Breast epithelium (tissue), 3 donors: ENCODE measurements at regions not wholly inside any gene's neighbourhood (a gene's known extent, or its start where the extent isn't known, plus 50 kb on each side); places are given as distances from the start of the nearest gene placed in this dataset.

ENCODE experiments used
- CTCF ChIP-seq, 3 donors: fragments of 450-650 bp; IDR thresholded peaks; one replicate each; pipeline ENCODE4 v1.5.1; 2016 to 2017; ENCODE audit warnings: antibody characterized with exemption in 3 of 3, mild to moderate bottlenecking in 3 of 3, moderate library complexity in 3 of 3
- POLR2A ChIP-seq: fragments of 450-650 bp; IDR thresholded peaks from one replicate; pipeline ENCODE4 v1.6.1; 2016; ENCODE audit warnings: antibody characterized with exemption, mild to moderate bottlenecking, moderate library complexity
- POLR2AphosphoS5 ChIP-seq, 3 donors: sonication (generic); formaldehyde crosslinking; IDR thresholded peaks; one replicate each; pipeline ENCODE4 v1.6.1; 2017; ENCODE audit warnings: antibody characterized with exemption in 3 of 3

- TF ChIP-seq CTCF (IDR thresholded peaks at IDR 0.05): no peak
- no peak for TF ChIP-seq POLR2AphosphoS5 (IDR thresholded peaks at IDR 0.05)
- TF ChIP-seq POLR2A: no peak
Observed at GRCh38 chr2:72000110-72000509, 147.6 kb downstream of the CYP26B1 start.
